Suprapubic skin (tissue), 4 donors: ENCODE measurements at regions not wholly inside any gene's neighbourhood (a gene's known extent, or its start where the extent isn't known, plus 50 kb on each side); places are given as distances from the start of the nearest gene placed in this dataset.
A peak's percentile ranks its signal among the peaks of the same experiment; 100 is the strongest.

Experiments used
- DNase-seq, 2 donors: peaks; one replicate each; pipeline ENCODE4 v3.0.0-alpha.2; 2019; ENCODE audit warnings: low spot score in 2 of 2
- H3K27ac ChIP-seq: fragments of 200-600 bp; sonication (generic); one replicate; pipeline ENCODE4 v1.5.1; 2019
- H3K27me3 ChIP-seq: fragments of 200-600 bp; sonication (generic); one replicate; pipeline ENCODE4 v1.5.1; 2019
- H3K36me3 ChIP-seq: fragments of 200-600 bp; sonication (generic); one replicate; pipeline ENCODE4 v1.5.1; 2019
- H3K4me1 ChIP-seq: fragments of 200-600 bp; sonication (generic); one replicate; pipeline ENCODE4 v1.5.1; 2019
- H3K4me3 ChIP-seq: fragments of 200-600 bp; sonication (generic); one replicate; pipeline ENCODE4 v1.5.1; 2019; ENCODE audit warnings: mild to moderate bottlenecking
- H3K9me3 ChIP-seq: fragments of 200-600 bp; sonication (generic); one replicate; pipeline ENCODE4 v1.5.1; 2019
- CTCF ChIP-seq, 2 donors: fragments of 200-600 bp in 1 of 2; fragments of 450-650 bp in 1 of 2; sonication (generic) in 1 of 2; IDR thresholded peaks; one replicate each; pipeline ENCODE4 v1.5.1; 2016 to 2019; ENCODE audit warnings: antibody characterized with exemption in 2 of 2, mild to moderate bottlenecking in 1 of 2, moderate library complexity in 1 of 2
- EP300 ChIP-seq: sonication (generic); formaldehyde crosslinking; IDR thresholded peaks from one replicate; pipeline ENCODE4 v1.6.1; 2017; ENCODE audit warnings: antibody characterized with exemption
- POLR2A ChIP-seq, 2 donors: fragments of 450-650 bp; IDR thresholded peaks; one replicate each; pipeline ENCODE4 v1.6.1; 2017; ENCODE audit warnings: antibody characterized with exemption in 2 of 2, mild to moderate bottlenecking in 2 of 2, moderate library complexity in 2 of 2
- POLR2AphosphoS5 ChIP-seq, 3 donors: sonication (generic); formaldehyde crosslinking; IDR thresholded peaks; one replicate each; pipeline ENCODE4 v1.6.1; 2017; ENCODE audit warnings: antibody characterized with exemption in 3 of 3
- WGBS: methylation state at CpG from one replicate; pipeline ENCODE4 v1.1.5; 2018; 5-methylcytosine and 5-hydroxymethylcytosine counted together

GRCh38 chr12:114742363-114742762 lies 58.4 kb upstream of the TBX3 start:
- Histone ChIP-seq H3K27me3 (no peaks in the 10 kb centered on the region), H3K4me3 (no peak overlapping the region), H3K27ac (no peak overlapping the region), H3K4me1 (no peaks in the 10 kb centered on the region), H3K36me3 (no peaks in the 10 kb centered on the region), H3K9me3 (no peaks in the 10 kb centered on the region)
- TF ChIP-seq EP300 (no peak), CTCF (IDR thresholded peaks at IDR 0.05) (no peak), POLR2A (IDR thresholded peaks at IDR 0.05) (no peak), POLR2AphosphoS5 (IDR thresholded peaks at IDR 0.05) (no peak)
- WGBS, result 87% methylated on average over 9 of the region's 9 CpGs
- DNase-seq, result no peak

- WGBS, result 90% methylated on average over 2 of the region's 4 CpGs
- no peaks in the 10 kb centered on the region for H3K36me3 ChIP-seq
- no peaks in the 10 kb centered on the region for H3K27me3 ChIP-seq
- no peak for DNase-seq
- H3K4me3 ChIP-seq, result no peak overlapping the region
- H3K27ac ChIP-seq, result no peak overlapping the region
- no peaks in the 10 kb centered on the region for H3K9me3 ChIP-seq
- TF ChIP-seq POLR2AphosphoS5 (IDR thresholded peaks at IDR 0.05), result no peak
- TF ChIP-seq CTCF (IDR thresholded peaks at IDR 0.05), result no peak
- no peak for TF ChIP-seq EP300
- no peak for TF ChIP-seq POLR2A (IDR thresholded peaks at IDR 0.05)
- no peaks in the 10 kb centered on the region for H3K4me1 ChIP-seq
Observed at GRCh38 chr12:114741940-114742339, 58.0 kb upstream of the TBX3 start.

- TF ChIP-seq CTCF (IDR thresholded peaks at IDR 0.05) (no peak), EP300 (no peak), POLR2A (IDR thresholded peaks at IDR 0.05) (no peak), POLR2AphosphoS5 (IDR thresholded peaks at IDR 0.05) (no peak)
- DNase-seq, result no peak
- Histone ChIP-seq H3K27me3 (peaks cover 14% of the 10 kb centered on the region), H3K9me3 (no peaks in the 10 kb centered on the region), H3K36me3 (no peaks in the 10 kb centered on the region), H3K4me3 (no peak overlapping the region), H3K4me1 (peaks cover 13% of the 10 kb centered on the region), H3K27ac (no peak overlapping the region)
- 74% methylated on average over 7 of the region's 7 CpGs for WGBS
Observed at GRCh38 chr12:114740448-114740847, 56.5 kb upstream of the TBX3 start.

- WGBS, result 79% methylated on average over 9 of the region's 9 CpGs
- Histone ChIP-seq H3K4me3 (no peak overlapping the region), H3K27ac (no peak overlapping the region), H3K4me1 (peaks cover 15% of the 10 kb centered on the region), H3K36me3 (no peaks in the 10 kb centered on the region), H3K9me3 (no peaks in the 10 kb centered on the region), H3K27me3 (peaks cover 29% of the 10 kb centered on the region)
- TF ChIP-seq CTCF (IDR thresholded peaks at IDR 0.05) (no peak), POLR2A (IDR thresholded peaks at IDR 0.05) (no peak), POLR2AphosphoS5 (IDR thresholded peaks at IDR 0.05) (no peak), EP300 (no peak)
- no peak for DNase-seq
Observed at GRCh38 chr12:114738460-114739184, 54.6 kb upstream of the TBX3 start.

GRCh38 chr12:114735680-114736374 lies 51.9 kb upstream of the TBX3 start:
- H3K27ac ChIP-seq, result no peak overlapping the region
- WGBS, result 51% methylated on average over 43 of the region's 43 CpGs

More at GRCh38 chr12:114735680-114736374, 51.9 kb upstream of the TBX3 start:
- Histone ChIP-seq H3K9me3 (no peaks in the 10 kb centered on the region), H3K36me3 (no peaks in the 10 kb centered on the region), H3K4me1 (peaks cover 15% of the 10 kb centered on the region), H3K27me3 (peaks cover 29% of the 10 kb centered on the region), H3K4me3 (peak overlapping the region; percentile 26)
- no peak for DNase-seq
- TF ChIP-seq CTCF (IDR thresholded peaks at IDR 0.05), result no peak
- no peak for TF ChIP-seq POLR2AphosphoS5 (IDR thresholded peaks at IDR 0.05)
- TF ChIP-seq EP300, result no peak
- no peak for TF ChIP-seq POLR2A (IDR thresholded peaks at IDR 0.05)
